Heart left ventricle (tissue), 16 donors: ENCODE measurements at regions not wholly inside any gene's neighbourhood (a gene's known extent, or its start where the extent isn't known, plus 50 kb on each side); places are given as distances from the start of the nearest gene placed in this dataset.
A peak's percentile ranks its signal among the peaks of the same experiment; 100 is the strongest.

Source experiments
- ATAC-seq, 4 donors: fragments of 200-7000 bp; cut with Tn5 transposase; one replicate each; pipeline ENCODE4 v1.9.1; 2020 to 2022; ENCODE audit warnings: moderate library complexity in 4 of 4, mild to moderate bottlenecking in 3 of 4, moderate number of reproducible peaks in 1 of 4
- DNase-seq, 5 donors: peaks; one replicate each; pipeline ENCODE4 v3.0.0-alpha.2; 2020
- H3K27ac ChIP-seq, 12 donors: fragments of 200-600 bp; sonication (generic) in 4 of 12; one replicate each; pipeline versions ENCODE4 v1.5.0 to v1.8.0; 2016 to 2022; ENCODE audit warnings: mild to moderate bottlenecking in 2 of 12
- H3K27me3 ChIP-seq, 9 donors: fragments of 200-600 bp; sonication (generic) in 2 of 9; one replicate each; pipeline versions ENCODE4 v1.5.1 to v1.8.0; 2016 to 2022; ENCODE audit warnings: mild to moderate bottlenecking in 3 of 9
- H3K36me3 ChIP-seq, 9 donors: fragments of 200-600 bp; sonication (generic) in 2 of 9; one replicate each; pipeline versions ENCODE4 v1.5.0 to v1.8.0; 2018 to 2022; ENCODE audit warnings: mild to moderate bottlenecking in 2 of 9
- H3K4me1 ChIP-seq, 12 donors: fragments of 200-600 bp; sonication (generic) in 4 of 12; one replicate each; pipeline versions ENCODE4 v1.5.0 to v1.8.0; 2016 to 2022; ENCODE audit warnings: mild to moderate bottlenecking in 3 of 12
- H3K4me3 ChIP-seq, 12 donors: fragments of 200-600 bp; sonication (generic) in 4 of 12; one replicate each; pipeline versions ENCODE4 v1.5.0 to v1.8.0; 2017 to 2022; ENCODE audit warnings: mild to moderate bottlenecking in 9 of 12, moderate library complexity in 4 of 12
- H3K9me3 ChIP-seq, 12 donors: fragments of 200-600 bp; sonication (generic) in 4 of 12; one replicate each; pipeline versions ENCODE4 v1.5.0 to v1.8.0; 2016 to 2022; ENCODE audit warnings: mild to moderate bottlenecking in 1 of 12
- CTCF ChIP-seq, 12 donors: fragments of 200-600 bp; sonication (generic) in 4 of 12; IDR thresholded peaks; one replicate each; pipeline versions ENCODE4 v1.5.0 to v1.8.0; 2018 to 2022; ENCODE audit warnings: antibody characterized with exemption in 12 of 12, mild to moderate bottlenecking in 5 of 12
- POLR2A ChIP-seq, 2 donors: fragments of 450-650 bp; IDR thresholded peaks; one replicate each; pipeline ENCODE4 v1.6.1; 2017; ENCODE audit warnings: antibody characterized with exemption in 2 of 2, mild to moderate bottlenecking in 2 of 2, moderate library complexity in 2 of 2
- WGBS, 4 donors: extraction: QIAGEN DNeasy Blood & Tissue Kit in 2 of 4; methylation state at CpG; one replicate each; pipeline versions ENCODE4 v1.1.5 to v1.1.7; 2013 to 2018; 5-methylcytosine and 5-hydroxymethylcytosine counted together
- intact Hi-C, 10 donors: fragments of 100-400 bp; cut with DNase I; formaldehyde crosslinking; loops; one replicate each; pipeline versions ENCODE4 v1.11.1 to v1.14.2; 2022
- donor health status: ischemic (EF 13 %, LVEDD 7.1; RV severe dilation, severe dysfunction).
- donor health status: healthy with polysubstance abuse.
- donor health status: DM: no; HTN: yes; CAD: no.
- donor health status: DM: no; HTN: no; CAD: no.
- donor health status: ischemic (EF 25% LVEDD 6.9; RV normal size, moderate dysfunction).
- donor health status: ischemic (EF 25% LVEDD 5.7; RV mildly dilated, moderate dysfunction).
- donor health status: healthy.
- donor health status: DM: yes; HTN: yes; CAD: no.
- donor health status: ischemic (EF 35%, LVEDD 5.7; RV mildly dilated, moderate dysfunction).
- donor health status: nonischemic (EF 11% LVEDD 7.7; RV severe dilation, severe dysfunction).
- donor health status: DM: yes; HTN: yes; CAD: no.
- donor health status: PGD.
- donor health status: ischemic (EF 29% LVEDD 5.4; RV normal size, mild dysfunction).
- donor health status: nonischemic (EF 23%, LVEDD 6.1; RV moderate dilation, normal function).

GRCh38 chr14:64644629-64645028 lies 59.6 kb upstream of the PLEKHG3 start:
- H3K27ac ChIP-seq = peak overlapping the region in 11 of 12 donors; percentile 6 to 83 (median 40)
- H3K27me3 ChIP-seq = no peaks in the 10 kb centered on the region
- peaks cover 0 to 7% (median 0%) of the 10 kb centered on the region in 12 donors for H3K9me3 ChIP-seq
- peaks cover 0 to 17% (median 3%) of the 10 kb centered on the region in 12 donors for H3K4me1 ChIP-seq
- TF ChIP-seq POLR2A (IDR thresholded peaks at IDR 0.05) (no peak), CTCF (IDR thresholded peaks at IDR 0.05) (no peak)
- DNase-seq (no peak), ATAC-seq (no peak)
- 84 to 87% (median 87%) methylated on average over 8 of the region's 8 CpGs for WGBS, 4 donors
- no peaks in the 10 kb centered on the region for H3K36me3 ChIP-seq
- no peak overlapping the region for H3K4me3 ChIP-seq
- intact Hi-C loops = no loop called here

DNA sequence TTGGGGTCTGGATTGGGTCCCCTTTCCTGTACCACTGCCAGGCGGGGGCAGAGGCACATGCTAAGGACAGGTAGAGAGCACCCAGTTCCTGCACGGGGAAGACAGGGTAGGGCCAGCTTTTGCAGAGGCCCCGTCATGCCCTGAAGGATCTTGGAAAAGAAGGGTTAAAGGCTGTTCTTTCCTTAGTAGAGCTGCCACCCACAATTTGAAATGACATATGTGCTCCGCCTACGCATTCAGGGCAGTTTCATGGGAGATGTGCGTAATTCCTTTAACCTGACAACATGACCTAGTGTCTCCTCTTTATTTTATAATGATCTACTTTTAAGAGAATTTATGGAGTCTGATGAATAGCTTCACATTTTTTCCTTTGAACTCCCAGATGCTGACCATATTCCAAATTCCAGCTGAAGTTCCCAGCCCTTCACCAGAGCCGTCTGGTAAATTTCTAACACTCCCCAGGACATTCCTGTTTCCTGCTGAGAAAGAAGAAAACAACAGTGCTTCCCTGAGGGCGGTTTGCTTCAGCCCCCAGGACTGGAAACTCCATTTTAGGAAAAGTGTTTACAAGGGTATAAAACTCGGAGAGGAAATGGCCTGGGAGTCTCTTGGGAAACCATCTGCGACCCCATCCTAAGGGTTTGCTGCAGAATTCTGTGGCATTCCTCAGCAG lies 58.9 kb upstream of the PLEKHG3 start:
- intact Hi-C loops = no loop called here
- WGBS, 4 donors = 41 to 52% (median 46%) methylated on average over 10 of the region's 10 CpGs
- peaks cover 0 to 7% (median 0%) of the 10 kb centered on the region in 12 donors for H3K9me3 ChIP-seq
- ATAC-seq = peak; percentile 34 to 81 (median 56)
- DNase-seq = peak in 2 of 5 donors; percentile 32 to 34
- no peak overlapping the region for H3K4me3 ChIP-seq
- no peaks in the 10 kb centered on the region for H3K27me3 ChIP-seq
- H3K36me3 ChIP-seq = no peaks in the 10 kb centered on the region
- peaks cover 0 to 17% (median 3%) of the 10 kb centered on the region in 12 donors for H3K4me1 ChIP-seq
- H3K27ac ChIP-seq = peak overlapping the region; percentile 6 to 83 (median 46)
- TF ChIP-seq CTCF (IDR thresholded peaks at IDR 0.05) = no peak
- no peak for TF ChIP-seq POLR2A (IDR thresholded peaks at IDR 0.05)

DNA sequence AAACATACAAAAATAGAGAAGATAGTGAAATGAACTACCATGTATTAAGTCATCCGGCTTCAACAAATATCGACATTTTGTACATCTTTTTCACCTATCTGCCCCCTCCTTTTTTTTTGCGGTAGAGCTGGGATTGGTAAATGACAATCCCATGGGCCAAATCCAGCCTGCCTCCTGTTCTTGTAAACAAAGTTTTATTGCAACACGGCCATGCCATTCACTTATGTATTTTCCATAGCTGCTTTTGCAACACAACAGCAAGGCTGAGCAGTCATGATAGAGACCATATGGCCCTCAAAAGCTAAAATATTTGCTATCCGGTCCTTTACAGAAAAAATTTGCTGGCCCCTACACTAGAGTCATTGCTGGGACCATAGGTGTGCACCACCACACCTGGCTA lies 58.1 kb upstream of the PLEKHG3 start:
- intact Hi-C loops = no loop called here
- Histone ChIP-seq H3K4me3 (no peak overlapping the region), H3K9me3 (peaks cover 0 to 7% (median 0%) of the 10 kb centered on the region in 12 donors), H3K36me3 (no peaks in the 10 kb centered on the region), H3K4me1 (peaks cover 0 to 17% (median 3%) of the 10 kb centered on the region in 12 donors), H3K27me3 (no peaks in the 10 kb centered on the region), H3K27ac (peak overlapping the region in 10 of 12 donors; percentile 31 to 83 (median 57))
- WGBS, 4 donors = 62 to 68% (median 66%) methylated on average over 5 of the region's 5 CpGs
- TF ChIP-seq POLR2A (IDR thresholded peaks at IDR 0.05) (no peak), CTCF (IDR thresholded peaks at IDR 0.05) (no peak)
- DNase-seq (no peak), ATAC-seq (no peak)

- no peak overlapping the region for H3K4me3 ChIP-seq
- DNase-seq = no peak
- intact Hi-C loops = no loop called here
- H3K27me3 ChIP-seq = no peaks in the 10 kb centered on the region
- WGBS, 4 donors = 47 to 63% (median 57%) methylated on average over 10 to 13 of the region's 13 CpGs
- peaks cover 0 to 25% (median 6%) of the 10 kb centered on the region in 12 donors for H3K4me1 ChIP-seq
- no peak overlapping the region for H3K27ac ChIP-seq
- peak in 2 of 4 donors; percentile 16 to 44 for ATAC-seq
- H3K9me3 ChIP-seq = no peaks in the 10 kb centered on the region
- TF ChIP-seq POLR2A (IDR thresholded peaks at IDR 0.05) = no peak
- TF ChIP-seq CTCF (IDR thresholded peaks at IDR 0.05) = no peak
- no peaks in the 10 kb centered on the region for H3K36me3 ChIP-seq
Observed at GRCh38 chr14:64649383-64649998, 54.7 kb upstream of the PLEKHG3 start.
